ENCODE measurements at regions not wholly inside any gene's neighbourhood (a gene's known extent, or its start where the extent isn't known, plus 50 kb on each side); places are given as distances from the start of the nearest gene placed in this dataset.

GRCh38 chr1:94599095-94599813 is 57.7 kb upstream of the F3 start:
- peak; percentile 75 for DNase-seq (ENCODE audit: low read depth)
- peak; percentile 82 for TF ChIP-seq CTCF (conservative IDR thresholded peaks at IDR 0.05; ENCODE audit: low read depth, low read length)
- no peak overlapping the region for H3K4me3 ChIP-seq (ENCODE audit: low read depth, low read length)

- TF ChIP-seq CTCF (conservative IDR thresholded peaks at IDR 0.05; ENCODE audit: low read depth, low read length) = no peak
- DNase-seq (ENCODE audit: low read depth) = peak; percentile 53
- no peak overlapping the region for H3K4me3 ChIP-seq (ENCODE audit: low read depth, low read length)
Measured at GRCh38 chr1:94597701-94598100, 56.1 kb upstream of the F3 start.

GRCh38 chr1:94596260-94596659 is 54.7 kb upstream of the F3 start:
- TF ChIP-seq CTCF (conservative IDR thresholded peaks at IDR 0.05; ENCODE audit: low read depth, low read length) = peak; percentile 12
- DNase-seq (ENCODE audit: low read depth) = no peak
- no peak overlapping the region for H3K4me3 ChIP-seq (ENCODE audit: low read depth, low read length)

- no peak overlapping the region for H3K4me3 ChIP-seq (ENCODE audit: low read depth, low read length)
- TF ChIP-seq CTCF (conservative IDR thresholded peaks at IDR 0.05; ENCODE audit: low read depth, low read length) = no peak
- DNase-seq (ENCODE audit: low read depth) = peak; percentile 90
Measured at GRCh38 chr1:94595658-94596057, 54.1 kb upstream of the F3 start.

- H3K4me3 ChIP-seq (ENCODE audit: low read depth, low read length) = no peak overlapping the region
- no peak for DNase-seq (ENCODE audit: low read depth)
- TF ChIP-seq CTCF (conservative IDR thresholded peaks at IDR 0.05; ENCODE audit: low read depth, low read length) = no peak
Measured at GRCh38 chr1:94593611-94594010, 52.1 kb upstream of the F3 start.

GRCh38 chr1:94592571-94592920 is 51.0 kb upstream of the F3 start:
- no peak for TF ChIP-seq CTCF (conservative IDR thresholded peaks at IDR 0.05; ENCODE audit: low read depth, low read length)
- no peak for DNase-seq (ENCODE audit: low read depth)
- no peak overlapping the region for H3K4me3 ChIP-seq (ENCODE audit: low read depth, low read length)

GRCh38 chr1:94591823-94592570 is 50.4 kb upstream of the F3 start:
- no peak for TF ChIP-seq CTCF (conservative IDR thresholded peaks at IDR 0.05; ENCODE audit: low read depth, low read length)
- no peak overlapping the region for H3K4me3 ChIP-seq (ENCODE audit: low read depth, low read length)
- no peak for DNase-seq (ENCODE audit: low read depth)

Measured in choroid plexus epithelial cell (primary cell).